NB4 (cell line): ENCODE measurements at regions not wholly inside any gene's neighbourhood (a gene's known extent, or its start where the extent isn't known, plus 50 kb on each side); places are given as distances from the start of the nearest gene placed in this dataset.

Experiments used
- DNase-seq: peaks from one replicate; pipeline ENCODE4 v3.0.0; 2010; ENCODE audit warnings: low read depth
- H3K4me3 ChIP-seq: one replicate; pipeline ENCODE4 v1.5.1; 2011; ENCODE audit warnings: mild to moderate bottlenecking, low read depth, low read length, moderate library complexity
- MAX ChIP-seq: IDR thresholded peaks from 2 replicates; pipeline ENCODE4 v1.6.1; 2011; ENCODE audit warnings: low read depth, low read length
- MYC ChIP-seq: IDR thresholded peaks from 2 replicates; pipeline ENCODE4 v1.6.1; 2011; ENCODE audit warnings: low read depth, low read length
- POLR2A ChIP-seq: IDR thresholded peaks from 2 replicates; pipeline ENCODE4 v1.6.1; 2011; ENCODE audit warnings: mild to moderate bottlenecking; ENCODE audit not compliant: insufficient read length; ENCODE audit errors: extremely low read depth
- TF ChIP-seq, protein P1 (sequence below): IDR thresholded peaks from one replicate; pipeline ENCODE4 v1.5.1; 2012; ENCODE audit warnings: low read depth, low read length

DNA sequence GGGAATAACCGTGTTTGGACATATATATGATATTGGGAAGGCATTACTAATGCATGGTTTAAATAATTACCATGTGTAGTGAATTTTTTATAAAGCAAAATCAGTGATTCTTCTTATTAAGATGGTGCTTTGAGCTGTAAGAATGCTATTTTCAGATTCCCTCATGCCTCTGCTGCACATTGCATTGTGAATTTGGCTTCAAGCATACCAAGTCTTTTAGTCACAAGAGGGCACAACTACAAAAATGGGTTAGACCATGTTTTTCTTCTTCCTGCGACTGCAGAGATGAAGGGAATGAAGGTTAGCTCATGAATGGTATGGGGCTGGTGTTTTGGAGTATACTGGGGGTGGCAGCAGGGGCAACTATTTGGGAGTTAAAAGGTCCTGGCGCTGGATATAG, 320.1 kb downstream of the SLC4A3 start:
- H3K4me3 ChIP-seq: no peak overlapping the region
- no peak for DNase-seq
- TF ChIP-seq, protein P1, sequence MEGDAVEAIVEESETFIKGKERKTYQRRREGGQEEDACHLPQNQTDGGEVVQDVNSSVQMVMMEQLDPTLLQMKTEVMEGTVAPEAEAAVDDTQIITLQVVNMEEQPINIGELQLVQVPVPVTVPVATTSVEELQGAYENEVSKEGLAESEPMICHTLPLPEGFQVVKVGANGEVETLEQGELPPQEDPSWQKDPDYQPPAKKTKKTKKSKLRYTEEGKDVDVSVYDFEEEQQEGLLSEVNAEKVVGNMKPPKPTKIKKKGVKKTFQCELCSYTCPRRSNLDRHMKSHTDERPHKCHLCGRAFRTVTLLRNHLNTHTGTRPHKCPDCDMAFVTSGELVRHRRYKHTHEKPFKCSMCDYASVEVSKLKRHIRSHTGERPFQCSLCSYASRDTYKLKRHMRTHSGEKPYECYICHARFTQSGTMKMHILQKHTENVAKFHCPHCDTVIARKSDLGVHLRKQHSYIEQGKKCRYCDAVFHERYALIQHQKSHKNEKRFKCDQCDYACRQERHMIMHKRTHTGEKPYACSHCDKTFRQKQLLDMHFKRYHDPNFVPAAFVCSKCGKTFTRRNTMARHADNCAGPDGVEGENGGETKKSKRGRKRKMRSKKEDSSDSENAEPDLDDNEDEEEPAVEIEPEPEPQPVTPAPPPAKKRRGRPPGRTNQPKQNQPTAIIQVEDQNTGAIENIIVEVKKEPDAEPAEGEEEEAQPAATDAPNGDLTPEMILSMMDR: no peak
- TF ChIP-seq MAX (no peak), POLR2A (no peak), MYC (no peak)

DNA sequence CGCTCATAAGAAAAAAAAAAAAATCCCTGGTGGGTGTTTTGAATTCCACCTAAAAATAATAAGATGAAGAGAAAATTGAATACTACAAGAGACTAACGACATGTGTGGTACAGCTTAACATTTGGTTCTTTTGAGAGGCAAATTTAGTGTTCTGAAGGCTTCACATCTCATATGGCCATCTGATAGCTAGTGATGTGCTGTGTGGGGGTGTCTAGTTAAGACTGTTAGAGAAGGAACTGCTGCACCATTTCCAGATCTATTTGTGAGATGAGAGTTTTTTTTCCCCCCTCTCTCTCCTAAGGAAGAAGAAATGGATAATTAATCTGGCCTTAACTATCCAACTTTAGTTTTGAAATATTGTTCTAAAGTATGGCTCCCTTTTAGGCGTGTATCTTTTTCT, 321.6 kb downstream of the SLC4A3 start:
- no peak for DNase-seq
- H3K4me3 ChIP-seq: no peak overlapping the region
- TF ChIP-seq, protein P1: no peak
- no peak for TF ChIP-seq MYC
- no peak for TF ChIP-seq MAX
- no peak for TF ChIP-seq POLR2A

- no peak for TF ChIP-seq MYC
- TF ChIP-seq POLR2A: no peak
- TF ChIP-seq, protein P1: no peak
- TF ChIP-seq MAX: no peak
- no peak for DNase-seq
- no peak overlapping the region for H3K4me3 ChIP-seq
Measured at GRCh38 chr2:219951099-219951498, 323.7 kb downstream of the SLC4A3 start.

GRCh38 chr2:219954331-219954730, 326.9 kb downstream of the SLC4A3 start:
- TF ChIP-seq MAX (no peak), MYC (no peak), POLR2A (no peak)
- TF ChIP-seq, protein P1: no peak
- no peak overlapping the region for H3K4me3 ChIP-seq
- DNase-seq: no peak

DNA sequence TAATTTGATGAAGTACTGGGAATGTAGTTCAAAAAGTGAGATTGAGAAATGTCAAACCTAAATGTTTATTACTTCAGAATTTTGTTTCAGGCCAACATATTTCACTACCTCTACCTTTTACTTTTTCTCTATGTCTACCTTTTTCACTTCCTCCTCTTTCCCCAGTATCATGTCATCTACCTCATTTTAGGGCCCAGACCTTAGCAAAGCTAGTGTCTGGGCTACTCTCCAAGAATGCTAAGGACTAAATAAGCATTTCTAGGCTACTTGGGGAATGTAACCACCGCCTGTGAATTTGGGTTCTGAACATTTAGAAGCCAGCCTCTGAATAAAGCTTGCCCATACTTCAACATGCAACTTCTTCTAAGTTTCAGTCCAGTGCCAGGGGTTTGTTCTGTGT, 330.4 kb downstream of the SLC4A3 start:
- TF ChIP-seq POLR2A (no peak), MAX (no peak), MYC (no peak)
- TF ChIP-seq, protein P1: no peak
- H3K4me3 ChIP-seq: no peak overlapping the region
- no peak for DNase-seq

DNA sequence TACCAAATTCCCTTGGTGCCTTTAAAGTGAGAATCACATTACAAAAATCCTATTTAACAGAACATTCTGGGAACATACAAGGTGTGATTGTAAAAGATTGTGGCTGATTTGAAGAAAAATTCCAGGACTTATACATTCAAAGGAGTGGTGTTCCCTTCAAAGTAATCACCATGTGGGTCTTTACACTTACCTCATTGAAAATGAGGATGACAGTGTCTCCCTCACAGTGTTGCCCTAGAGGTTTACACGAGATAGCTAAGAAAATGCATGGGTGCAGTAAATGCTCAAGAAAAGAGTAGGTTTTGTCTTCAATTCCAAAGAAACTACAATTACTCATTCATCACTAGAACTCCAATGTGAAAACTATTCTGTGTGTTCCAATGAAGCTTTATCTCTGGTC, 331.5 kb downstream of the SLC4A3 start:
- TF ChIP-seq POLR2A (no peak), MYC (no peak), MAX (no peak)
- TF ChIP-seq, protein P1: no peak
- H3K4me3 ChIP-seq: no peak overlapping the region
- DNase-seq: no peak
